Stimulated activated naive CD8-positive, alpha-beta T cell treated with anti-CD3 and anti-CD28 coated beads, Interleukin-15, amount 100 ng/mL, for 72 hours (primary cell): ENCODE measurements at regions not wholly inside any gene's neighbourhood (a gene's known extent, or its start where the extent isn't known, plus 50 kb on each side); places are given as distances from the start of the nearest gene placed in this dataset.
"Not testable (repeated sequence)": the region's sequence is repeated elsewhere in the genome, so short reads cannot be mapped to it uniquely, and the experiment has no call there.

Source experiments
- ATAC-seq: fragments of 150-1000 bp; cut with Tn5 transposase; 2 replicates; pipeline ENCODE4 v1.10.0; 2021; ENCODE audit warnings: mild to moderate bottlenecking, moderate library complexity
- DNase-seq, 2 donors: peaks; one replicate each; pipeline ENCODE4 v3.0.0; 2021 to 2022
- H3K27ac Mint-ChIP-seq, 2 donors: one replicate each; pipeline ENCODE4 v1.8.0; 2022; ENCODE audit warnings: mild to moderate bottlenecking in 2 of 2, mixed read lengths in 2 of 2, moderate library complexity in 2 of 2
- H3K27me3 Mint-ChIP-seq: one replicate; pipeline ENCODE4 v1.8.0; 2022; ENCODE audit warnings: mixed read lengths
- H3K4me1 Mint-ChIP-seq: one replicate; pipeline ENCODE4 v1.8.0; 2022; ENCODE audit warnings: mild to moderate bottlenecking, mixed read lengths
- H3K4me3 Mint-ChIP-seq, 2 donors: one replicate each; pipeline ENCODE4 v1.8.0; 2022; ENCODE audit warnings: mild to moderate bottlenecking in 2 of 2, mixed read lengths in 2 of 2, moderate library complexity in 1 of 2
- H3K9me3 Mint-ChIP-seq, 2 donors: one replicate each; pipeline ENCODE4 v1.8.0; 2022; ENCODE audit warnings: mixed read lengths in 2 of 2

DNA sequence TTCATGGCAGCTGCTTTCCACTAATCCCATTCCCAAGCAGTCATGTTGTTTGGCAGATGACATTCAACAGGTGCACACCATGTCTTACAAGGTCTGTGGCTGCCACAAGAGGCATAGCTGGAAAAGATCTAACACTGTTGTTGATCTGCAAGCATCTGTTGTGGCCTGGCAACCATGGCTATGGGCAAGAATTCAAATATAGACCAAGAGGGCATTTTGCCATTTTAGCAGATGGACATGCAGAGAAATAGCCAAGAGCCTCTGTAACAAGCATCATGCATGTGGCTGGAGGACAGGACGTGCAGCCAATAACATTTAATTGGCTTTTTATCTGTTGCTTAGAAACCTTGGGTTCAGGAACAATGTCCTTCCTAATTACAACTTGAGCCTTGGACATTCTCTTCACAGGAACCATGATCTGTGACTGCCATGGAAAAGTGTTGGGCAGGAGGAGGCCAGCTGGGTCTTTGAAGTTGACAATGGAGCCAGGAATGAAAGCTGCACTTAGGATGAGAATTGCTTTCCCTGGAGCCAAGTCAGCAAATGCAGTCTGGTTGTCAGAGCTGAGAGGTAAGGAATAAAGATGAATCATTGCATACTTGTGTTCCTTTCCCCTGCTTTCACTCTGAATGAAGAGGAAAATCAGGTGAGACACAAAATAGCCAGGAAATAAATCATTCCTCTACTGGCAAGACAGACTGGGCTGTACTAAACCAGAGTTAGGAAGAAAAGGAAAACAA lies 113.6 kb upstream of the ANO5 start:
- Mint-ChIP-seq H3K9me3 (peaks cover 0 to 12% of the 10 kb centered on the region in 2 donors), H3K27me3 (no peaks in the 10 kb centered on the region), H3K27ac (no peak overlapping the region), H3K4me3 (no peak overlapping the region), H3K4me1 (no peaks in the 10 kb centered on the region)
- DNase-seq = no peak
- ATAC-seq = no peak

DNA sequence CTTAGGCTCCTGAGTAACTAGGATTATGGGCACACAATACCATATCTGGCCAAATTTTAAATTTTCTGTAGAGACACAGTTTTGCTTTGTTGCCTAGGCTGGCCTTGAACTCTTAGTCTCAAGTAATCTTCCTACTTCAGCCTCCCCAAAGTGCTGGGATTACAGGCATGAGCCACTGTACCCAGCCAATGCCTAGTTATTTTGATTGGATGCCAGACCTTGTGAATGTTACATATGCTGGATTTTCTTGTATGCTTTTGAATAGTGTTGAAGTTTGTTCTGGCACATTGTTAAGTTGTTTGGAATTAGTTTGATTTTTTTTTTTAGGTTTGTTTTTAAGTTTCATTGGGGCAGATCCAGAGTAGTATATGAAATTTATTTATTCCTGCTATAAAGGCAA lies 110.7 kb upstream of the ANO5 start:
- H3K27ac Mint-ChIP-seq = no peak overlapping the region
- H3K27me3 Mint-ChIP-seq = no peaks in the 10 kb centered on the region
- no peaks in the 10 kb centered on the region for H3K4me1 Mint-ChIP-seq
- peaks cover 0 to 12% of the 10 kb centered on the region in 2 donors for H3K9me3 Mint-ChIP-seq
- ATAC-seq (no peak), DNase-seq (no peak)
- H3K4me3 Mint-ChIP-seq = no peak overlapping the region

DNA sequence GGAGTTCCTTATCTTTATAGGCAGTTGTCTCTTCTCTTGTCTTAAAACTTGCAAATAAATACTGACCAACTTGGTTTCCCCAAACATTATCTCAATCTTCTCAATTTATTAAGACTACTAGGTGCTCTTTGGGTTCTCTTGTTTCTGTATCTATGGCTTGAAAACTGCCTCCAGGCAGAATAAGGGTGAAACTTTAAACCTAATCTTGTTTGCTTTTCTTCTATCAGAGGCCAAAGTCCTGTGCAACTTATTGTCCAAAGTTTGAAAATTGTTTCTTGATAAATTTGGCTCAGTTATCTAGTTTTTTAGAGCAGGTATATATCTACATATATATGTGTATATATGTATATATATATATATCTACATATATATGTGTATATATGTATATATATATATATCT lies 110.1 kb upstream of the ANO5 start:
- H3K27ac Mint-ChIP-seq = no peak overlapping the region
- no peaks in the 10 kb centered on the region for H3K4me1 Mint-ChIP-seq
- H3K4me3 Mint-ChIP-seq = no peak overlapping the region
- no peaks in the 10 kb centered on the region for H3K27me3 Mint-ChIP-seq
- H3K9me3 Mint-ChIP-seq = peaks cover 0 to 12% of the 10 kb centered on the region in 2 donors
- no peak for DNase-seq
- no peak for ATAC-seq

DNA sequence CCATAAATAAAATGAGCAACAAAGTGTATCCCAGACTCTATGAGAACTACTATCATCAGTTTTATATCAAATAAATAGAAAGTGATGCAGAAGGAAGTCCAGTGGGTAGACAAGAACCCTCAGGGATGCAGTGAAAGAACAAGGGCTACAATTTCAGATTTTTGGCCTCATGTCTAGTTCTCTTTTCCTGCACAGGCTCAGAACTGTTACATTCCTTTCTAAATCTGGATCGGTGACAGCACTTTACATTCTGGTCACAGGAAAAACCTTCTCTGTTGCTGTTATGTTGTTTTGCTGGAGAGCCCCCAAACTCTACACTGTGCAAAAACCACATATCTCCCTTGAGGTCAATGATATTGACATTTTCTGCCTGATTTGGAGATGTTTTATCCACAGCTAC lies 108.8 kb upstream of the ANO5 start:
- ATAC-seq = no peak
- Mint-ChIP-seq H3K27me3 (no peaks in the 10 kb centered on the region), H3K9me3 (peaks cover 7 to 17% of the 10 kb centered on the region in 2 donors), H3K27ac (no peak overlapping the region), H3K4me1 (no peaks in the 10 kb centered on the region), H3K4me3 (no peak overlapping the region)
- DNase-seq = no peak

DNA sequence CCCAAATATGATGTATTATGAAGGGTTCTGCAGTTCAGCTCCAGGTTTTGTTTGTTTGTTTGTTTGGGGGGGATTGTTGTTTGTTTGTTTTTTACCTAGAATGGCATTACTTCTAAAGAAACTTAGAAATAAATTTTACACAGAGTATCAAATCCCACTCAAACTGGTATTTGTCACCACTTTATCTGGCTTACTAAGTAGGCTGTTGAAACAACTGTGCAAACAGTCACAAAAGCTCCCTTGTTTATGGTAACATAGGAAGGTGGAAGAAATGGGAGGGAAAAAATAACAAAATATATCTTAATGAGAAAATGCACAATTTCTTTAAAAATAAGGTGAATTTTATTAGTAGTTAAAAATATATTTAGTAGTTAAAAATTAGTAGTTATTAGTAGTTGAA lies 108.3 kb upstream of the ANO5 start:
- H3K4me1 Mint-ChIP-seq = no peaks in the 10 kb centered on the region
- H3K4me3 Mint-ChIP-seq = no peak overlapping the region
- H3K27ac Mint-ChIP-seq = no peak overlapping the region
- no peaks in the 10 kb centered on the region for H3K27me3 Mint-ChIP-seq
- ATAC-seq (no peak), DNase-seq (no peak)
- peaks cover 7 to 17% of the 10 kb centered on the region in 2 donors for H3K9me3 Mint-ChIP-seq

DNA sequence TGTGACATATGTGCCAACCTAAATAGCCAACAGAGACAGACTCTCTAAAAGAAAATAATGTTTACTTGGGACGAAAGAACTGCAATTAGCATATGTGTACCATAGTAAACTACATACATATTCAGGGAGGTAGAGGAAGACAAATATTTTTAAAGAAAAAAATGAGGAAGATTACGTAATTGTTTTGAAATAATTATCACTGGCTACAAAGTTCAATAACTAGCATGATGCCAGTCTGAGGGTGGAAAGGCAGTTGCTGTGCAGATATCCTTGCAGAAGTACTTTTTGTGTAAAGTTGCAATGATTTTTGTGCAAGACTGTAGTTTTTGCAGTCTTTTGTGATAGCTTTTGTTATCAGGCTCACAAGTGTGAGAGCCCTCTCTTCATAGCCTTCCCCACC lies 103.3 kb upstream of the ANO5 start:
- Mint-ChIP-seq H3K27me3 (no peaks in the 10 kb centered on the region), H3K27ac (no peak overlapping the region), H3K4me3 (no peak overlapping the region), H3K9me3 (peaks cover 6 to 7% of the 10 kb centered on the region in 2 donors), H3K4me1 (no peaks in the 10 kb centered on the region)
- ATAC-seq (no peak), DNase-seq (no peak)

DNA sequence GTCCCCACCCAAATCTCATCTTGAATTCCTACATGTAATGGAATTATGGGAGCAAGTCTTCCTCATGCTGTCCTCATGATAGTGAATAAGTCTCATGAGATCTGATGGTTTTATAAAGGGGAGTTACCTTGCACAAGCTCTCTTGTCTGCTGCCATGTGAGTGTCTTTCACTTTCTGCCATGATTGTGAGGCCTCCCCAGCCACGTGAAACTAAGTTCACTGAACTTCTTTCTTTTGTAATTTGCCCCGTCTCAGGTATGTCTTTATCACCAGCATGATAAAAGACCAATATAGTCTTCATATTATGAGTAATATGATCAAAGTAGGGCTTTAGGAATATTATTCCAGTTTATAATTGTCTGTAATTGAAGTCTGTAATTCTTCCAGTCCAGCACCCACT lies 86.3 kb upstream of the ANO5 start:
- Mint-ChIP-seq H3K9me3 (peaks cover 6 to 8% of the 10 kb centered on the region in 2 donors), H3K27ac (no peak overlapping the region), H3K4me1 (no peaks in the 10 kb centered on the region), H3K27me3 (no peaks in the 10 kb centered on the region), H3K4me3 (no peak overlapping the region)
- no peak for DNase-seq
- ATAC-seq = no peak

DNA sequence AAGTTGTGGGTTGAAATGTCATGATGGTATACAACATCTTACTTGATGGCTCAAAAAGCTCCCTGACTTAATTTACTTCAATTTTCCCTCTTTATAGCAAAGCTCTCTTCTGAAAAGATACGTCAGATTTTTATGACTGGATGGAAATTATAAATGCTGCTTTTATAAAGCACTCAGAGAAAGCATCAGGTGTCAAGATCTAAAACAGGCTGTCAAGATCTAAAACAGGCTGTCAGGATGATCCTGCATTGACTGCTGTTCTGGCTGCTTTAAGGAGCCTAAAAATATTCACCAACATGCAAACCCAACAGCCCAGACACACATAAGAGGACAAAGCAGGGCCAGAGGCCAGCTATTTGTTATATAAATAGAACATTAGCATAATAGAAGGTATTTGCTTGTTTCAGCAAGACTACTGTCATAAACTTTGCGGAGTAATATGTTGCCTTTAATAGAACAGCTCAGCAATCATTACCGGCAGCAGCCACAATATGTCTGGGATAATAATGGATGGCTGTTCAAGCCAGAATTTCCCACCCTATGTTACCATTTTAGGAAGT lies 77.3 kb upstream of the ANO5 start:
- no peak for ATAC-seq
- H3K4me1 Mint-ChIP-seq = no peaks in the 10 kb centered on the region
- H3K4me3 Mint-ChIP-seq = no peak overlapping the region
- H3K9me3 Mint-ChIP-seq = peaks cover 9 to 12% of the 10 kb centered on the region in 2 donors
- H3K27me3 Mint-ChIP-seq = no peaks in the 10 kb centered on the region
- DNase-seq = no peak
- H3K27ac Mint-ChIP-seq = no peak overlapping the region

DNA sequence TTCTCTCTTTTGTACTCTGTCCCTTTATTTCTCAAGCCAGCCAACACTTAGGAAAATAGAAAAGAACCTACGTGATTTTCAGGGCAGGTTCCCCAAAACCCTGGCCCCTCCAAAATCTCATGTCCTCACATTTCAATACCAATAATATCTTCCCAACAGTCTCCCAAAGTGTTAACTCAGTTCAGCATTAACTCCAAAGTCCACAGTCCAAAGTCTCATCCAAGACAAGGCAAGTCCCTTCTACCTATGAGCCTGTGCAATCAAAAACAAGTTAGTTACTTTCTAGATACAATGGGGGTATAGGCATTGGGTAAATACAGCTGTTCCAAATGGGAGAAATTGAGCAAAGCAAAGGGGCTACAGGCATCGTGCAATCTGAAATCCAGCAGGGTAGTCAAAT lies 64.9 kb upstream of the ANO5 start:
- DNase-seq, ATAC-seq, H3K4me3 Mint-ChIP-seq, H3K4me1 Mint-ChIP-seq, H3K27me3 Mint-ChIP-seq, H3K27ac Mint-ChIP-seq: not testable (repeated sequence)
- H3K9me3 Mint-ChIP-seq = peaks cover 12 to 36% of the 10 kb centered on the region in 2 donors

DNA sequence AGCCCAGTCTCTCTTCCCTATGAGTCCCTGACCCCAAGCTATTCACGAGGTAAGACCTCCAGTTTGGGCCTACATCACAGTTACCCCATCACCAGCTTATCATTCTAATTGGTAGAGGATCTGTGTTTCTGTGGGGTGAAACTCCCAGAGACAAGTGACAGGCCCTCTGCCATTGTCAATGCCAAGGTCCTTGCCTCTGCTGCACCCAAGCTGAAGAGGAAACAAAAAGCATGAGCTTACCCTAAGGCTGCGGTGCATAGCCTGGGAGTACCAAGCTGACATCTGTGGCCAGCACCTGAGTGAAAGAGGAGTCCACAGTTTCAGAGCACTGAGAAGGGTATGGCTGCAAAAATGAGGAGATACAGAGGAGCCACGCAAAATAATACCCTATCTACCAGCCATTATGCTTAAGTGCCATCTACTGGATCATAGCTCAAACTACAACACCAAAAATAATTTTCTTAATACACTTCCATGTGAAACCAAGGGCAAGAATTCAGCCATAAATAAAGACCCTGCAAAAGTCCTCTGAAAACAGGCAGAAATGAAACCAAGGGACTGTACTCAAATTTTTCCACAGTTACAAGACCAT lies 62.3 kb upstream of the ANO5 start:
- Mint-ChIP-seq H3K27me3 (no peaks in the 10 kb centered on the region), H3K27ac (no peak overlapping the region), H3K9me3 (peaks cover 8 to 36% of the 10 kb centered on the region in 2 donors), H3K4me3 (no peak overlapping the region), H3K4me1 (no peaks in the 10 kb centered on the region)
- ATAC-seq (no peak), DNase-seq (no peak)

DNA sequence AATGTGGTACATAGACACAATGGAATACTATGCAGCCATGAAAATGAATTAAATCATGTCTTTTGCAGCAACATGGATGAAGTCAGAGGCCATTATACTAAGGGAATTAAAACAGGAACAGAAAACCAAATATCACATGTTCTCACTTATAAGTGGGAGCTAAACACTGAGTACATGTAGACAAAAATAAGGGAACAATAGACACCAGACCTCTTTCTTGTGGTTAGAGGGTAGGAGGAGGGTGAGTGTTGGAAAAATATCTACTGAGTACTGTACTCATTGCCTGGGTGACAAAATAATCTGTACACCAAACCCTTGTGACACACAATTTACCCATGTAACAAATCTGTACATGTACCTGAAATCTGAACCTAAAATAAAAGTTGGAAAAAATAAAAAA lies 59.1 kb upstream of the ANO5 start:
- peaks cover 0 to 9% of the 10 kb centered on the region in 2 donors for H3K9me3 Mint-ChIP-seq
- no peak overlapping the region for H3K4me3 Mint-ChIP-seq
- H3K27ac Mint-ChIP-seq = no peak overlapping the region
- no peaks in the 10 kb centered on the region for H3K4me1 Mint-ChIP-seq
- H3K27me3 Mint-ChIP-seq = no peaks in the 10 kb centered on the region
- ATAC-seq (no peak), DNase-seq (no peak)

DNA sequence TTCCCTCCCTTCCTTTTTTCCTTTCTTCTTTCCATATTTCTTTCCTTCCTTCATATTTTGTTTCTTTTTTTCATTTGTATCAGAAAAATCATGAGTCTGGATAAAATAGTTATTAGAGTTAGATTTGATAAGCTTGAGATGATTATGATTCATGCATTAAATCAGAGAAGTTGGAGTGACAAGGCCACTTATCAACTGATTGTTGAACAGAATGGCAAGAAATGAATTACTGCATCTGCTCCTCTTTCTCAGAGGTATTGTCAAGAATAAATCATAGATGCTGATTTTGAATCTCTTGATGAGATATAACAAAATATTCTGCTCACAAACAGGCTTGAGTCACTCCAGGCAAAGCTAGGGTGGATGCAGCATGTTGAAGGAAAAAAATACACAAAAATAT lies 54.6 kb upstream of the ANO5 start:
- Mint-ChIP-seq H3K27me3 (no peaks in the 10 kb centered on the region), H3K9me3 (peaks cover 0 to 5% of the 10 kb centered on the region in 2 donors), H3K4me1 (no peaks in the 10 kb centered on the region), H3K27ac (no peak overlapping the region), H3K4me3 (no peak overlapping the region)
- DNase-seq = no peak
- ATAC-seq = no peak
